GM23248 (cell line): ENCODE measurements at regions not wholly inside any gene's neighbourhood (a gene's known extent, or its start where the extent isn't known, plus 50 kb on each side); places are given as distances from the start of the nearest gene placed in this dataset.

Experiments
- EZH2 ChIP-seq: fragments of 200-600 bp; sonication (generic); IDR thresholded peaks from 2 replicates; pipeline ENCODE4 v1.6.1; 2018; ENCODE audit warnings: antibody characterized with exemption, mild to moderate bottlenecking; ENCODE audit not compliant: insufficient read depth, poor library complexity, severe bottlenecking
- EZH2phosphoT487 ChIP-seq: fragments of 200-600 bp; sonication (generic); IDR thresholded peaks from 2 replicates; pipeline ENCODE4 v1.6.1; 2018; ENCODE audit warnings: antibody characterized with exemption, moderate library complexity, mild to moderate bottlenecking, low read depth; ENCODE audit not compliant: insufficient read depth

DNA sequence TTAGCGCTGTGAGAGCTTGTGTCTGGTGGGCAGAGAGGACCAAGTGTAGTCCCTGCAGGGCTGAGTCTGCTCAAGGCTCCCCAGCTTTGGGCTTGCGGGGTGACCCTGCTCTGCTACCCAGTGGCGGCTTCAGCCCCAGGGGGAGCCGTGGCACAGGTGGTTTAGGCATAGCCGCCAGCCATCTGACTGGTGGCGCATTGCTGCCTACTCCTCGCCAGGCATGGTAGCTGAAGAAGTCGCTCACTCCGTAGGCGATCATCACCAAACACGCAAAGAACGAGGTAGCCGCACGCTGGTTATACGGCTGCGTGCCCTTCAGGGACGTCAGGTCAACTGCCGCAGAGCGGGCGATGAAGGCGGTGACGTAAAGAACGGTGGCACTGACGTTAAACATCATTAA is 180.7 kb upstream of the DIPK2B start:
- TF ChIP-seq EZH2 = no peak
- no peak for TF ChIP-seq EZH2phosphoT487
